Activated CD8-positive, alpha-beta memory T cell treated with anti-CD3 and anti-CD28 coated beads for 36 hours (primary cell): ENCODE measurements at regions not wholly inside any gene's neighbourhood (a gene's known extent, or its start where the extent isn't known, plus 50 kb on each side); places are given as distances from the start of the nearest gene placed in this dataset.

ENCODE experiments used
- CTCF ChIA-PET: fragments of 350-600 bp; sonication (Branson Sonifier 250); formaldehyde crosslinking; loops from one replicate; lab custom pipeline; 2021; ENCODE audit warnings: antibody characterized with exemption; lab: Charles Lee
- POLR2A ChIA-PET: fragments of 350-600 bp; sonication (Branson Sonifier 250); formaldehyde crosslinking; loops from one replicate; lab custom pipeline; 2021; ENCODE audit warnings: antibody characterized with exemption; lab: Charles Lee

- ChIA-PET POLR2A (no interaction called here), CTCF (no interaction called here)
These were observed 699.1 kb downstream of the MCTP2 start for GRCh38 chr15:94930441-94930840.

- ChIA-PET CTCF (no interaction called here), POLR2A (no interaction called here)
These were observed 699.6 kb downstream of the MCTP2 start for GRCh38 chr15:94930960-94931359.

DNA sequence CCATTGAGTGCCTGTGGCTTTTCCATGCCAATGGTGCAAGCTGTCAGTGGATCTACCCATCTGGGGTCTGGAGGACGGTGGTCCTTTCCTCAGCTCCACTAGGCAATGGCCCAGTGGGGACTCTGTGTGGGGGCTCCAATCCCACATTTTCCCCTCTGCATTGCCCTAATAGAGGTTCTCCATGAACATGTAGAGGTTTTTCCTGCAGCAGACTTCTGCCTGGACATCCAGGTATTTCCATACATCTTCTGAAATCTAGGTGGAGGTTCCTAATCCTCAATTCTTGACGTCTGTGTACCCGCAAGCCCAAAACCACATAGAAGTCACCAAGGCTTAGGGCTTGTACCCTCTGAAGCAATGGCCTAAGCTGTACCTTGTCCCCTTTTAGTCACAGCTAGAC is 703.1 kb downstream of the MCTP2 start:
- CTCF ChIA-PET: no interaction called here
- POLR2A ChIA-PET: no interaction called here

GRCh38 chr15:94937242-94937641 is 705.9 kb downstream of the MCTP2 start:
- ChIA-PET POLR2A (no interaction called here), CTCF (no interaction called here)

GRCh38 chr15:94943888-94944287 is 712.5 kb downstream of the MCTP2 start:
- ChIA-PET CTCF (no interaction called here), POLR2A (no interaction called here)

DNA sequence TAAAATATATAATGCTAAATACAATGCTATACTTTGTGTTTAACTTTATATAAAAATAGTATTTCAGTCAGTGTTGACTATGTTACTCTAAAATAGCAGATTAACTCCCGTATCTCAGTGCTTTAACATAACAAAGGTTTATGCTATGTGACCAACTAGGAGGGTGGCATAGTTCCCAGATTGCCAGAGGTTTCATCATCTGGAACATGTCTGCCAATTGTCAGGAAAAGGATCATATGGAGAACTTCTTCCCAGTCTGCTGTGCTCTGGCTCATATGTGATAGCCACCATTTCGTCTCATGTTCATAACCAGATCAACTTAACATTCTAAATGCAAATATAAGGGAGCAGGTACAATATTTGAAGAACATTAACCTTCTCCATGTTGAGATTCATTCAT is 720.2 kb downstream of the MCTP2 start:
- POLR2A ChIA-PET: no interaction called here

GRCh38 chr15:94963953-94964352 is 732.6 kb downstream of the MCTP2 start:
- ChIA-PET POLR2A (no interaction called here), CTCF (no interaction called here)

More for the DNA sequence above, 720.2 kb downstream of the MCTP2 start:
- CTCF ChIA-PET: no interaction called here

GRCh38 chr15:94965593-94965992 is 734.2 kb downstream of the MCTP2 start:
- CTCF ChIA-PET: no interaction called here

GRCh38 chr15:94968133-94968532 is 736.8 kb downstream of the MCTP2 start:
- ChIA-PET CTCF (no interaction called here), POLR2A (no interaction called here)

More at GRCh38 chr15:94965593-94965992, 734.2 kb downstream of the MCTP2 start:
- POLR2A ChIA-PET: no interaction called here

DNA sequence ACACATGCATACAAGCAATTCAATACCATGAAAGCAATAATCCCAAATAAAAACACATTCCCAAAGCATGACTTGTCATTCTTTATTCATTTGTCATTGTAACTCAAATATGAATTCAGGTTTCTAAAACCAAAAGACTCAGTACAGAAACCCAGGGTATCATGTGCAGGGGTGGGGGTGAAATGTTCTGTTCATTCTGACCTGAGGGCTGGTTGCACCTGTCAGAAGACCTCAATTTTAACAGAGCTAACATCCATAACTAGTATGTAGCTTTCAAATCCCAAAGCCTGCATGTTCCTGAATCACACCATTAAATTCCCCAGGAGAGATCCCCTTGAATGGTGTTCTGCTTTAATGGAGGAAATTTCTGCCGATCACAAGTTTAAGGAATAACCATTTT is 738.7 kb downstream of the MCTP2 start:
- CTCF ChIA-PET: no interaction called here
- POLR2A ChIA-PET: no interaction called here

DNA sequence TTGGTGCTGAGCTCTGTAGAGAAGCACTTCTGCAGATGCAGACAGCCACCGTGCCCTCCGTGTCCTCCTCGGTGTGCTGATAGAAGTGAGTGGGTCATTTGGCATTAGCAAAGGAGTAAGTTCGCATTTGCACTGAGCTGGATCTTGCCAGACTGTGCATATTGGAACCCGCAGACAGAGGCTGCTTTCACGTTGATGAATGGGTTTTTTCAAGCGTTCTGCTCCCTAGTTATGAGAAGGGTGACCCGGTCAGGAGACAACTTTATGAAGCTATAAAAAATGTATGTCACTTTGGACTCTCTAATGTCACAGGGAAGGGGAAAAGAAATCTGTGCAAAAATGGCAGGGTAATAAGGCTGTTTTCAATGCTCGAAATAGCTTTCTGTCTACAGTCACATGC is 739.4 kb downstream of the MCTP2 start:
- CTCF ChIA-PET: no interaction called here
- POLR2A ChIA-PET: no interaction called here

- POLR2A ChIA-PET: no interaction called here
- CTCF ChIA-PET: no interaction called here
These were observed 741.0 kb downstream of the MCTP2 start for GRCh38 chr15:94972314-94972713.

- CTCF ChIA-PET: no interaction called here
These were observed 755.7 kb downstream of the MCTP2 start for GRCh38 chr15:94987085-94987484.

GRCh38 chr15:94991718-94992117 is 760.4 kb downstream of the MCTP2 start:
- ChIA-PET POLR2A (no interaction called here), CTCF (no interaction called here)

More at GRCh38 chr15:94987085-94987484, 755.7 kb downstream of the MCTP2 start:
- POLR2A ChIA-PET: no interaction called here

DNA sequence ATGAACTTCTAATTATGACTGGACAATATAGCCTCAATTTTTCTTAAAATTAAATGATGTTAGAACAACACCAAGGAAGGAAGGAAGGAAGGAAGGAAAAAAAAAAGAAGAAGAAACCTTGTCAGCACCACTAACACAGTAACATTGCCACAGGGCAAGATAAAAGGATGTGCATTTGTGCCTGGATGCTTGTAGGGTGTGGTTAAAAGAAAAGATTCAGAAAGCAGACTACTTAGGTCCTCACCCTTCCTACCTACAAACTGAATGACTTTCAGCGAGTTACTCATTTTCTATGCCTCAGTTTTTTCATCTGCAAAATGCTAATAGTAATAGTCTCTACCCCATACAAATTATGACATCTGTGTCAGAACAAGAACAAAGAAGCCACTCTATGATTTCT is 778.3 kb downstream of the MCTP2 start:
- POLR2A ChIA-PET: no interaction called here
- CTCF ChIA-PET: interaction anchor here (0.6 kb wide), 1 partner anchor 18 kb away, joined by 4 read pairs; no protein-coding TSS in a partner anchor

GRCh38 chr15:95013381-95013780 is 782.0 kb downstream of the MCTP2 start:
- POLR2A ChIA-PET: no interaction called here
- CTCF ChIA-PET: no interaction called here

- CTCF ChIA-PET: no interaction called here
- POLR2A ChIA-PET: no interaction called here
These were observed 785.3 kb downstream of the MCTP2 start for GRCh38 chr15:95016511-95017229.

GRCh38 chr15:95017666-95018328 is 786.4 kb downstream of the MCTP2 start:
- ChIA-PET POLR2A (no interaction called here), CTCF (no interaction called here)

DNA sequence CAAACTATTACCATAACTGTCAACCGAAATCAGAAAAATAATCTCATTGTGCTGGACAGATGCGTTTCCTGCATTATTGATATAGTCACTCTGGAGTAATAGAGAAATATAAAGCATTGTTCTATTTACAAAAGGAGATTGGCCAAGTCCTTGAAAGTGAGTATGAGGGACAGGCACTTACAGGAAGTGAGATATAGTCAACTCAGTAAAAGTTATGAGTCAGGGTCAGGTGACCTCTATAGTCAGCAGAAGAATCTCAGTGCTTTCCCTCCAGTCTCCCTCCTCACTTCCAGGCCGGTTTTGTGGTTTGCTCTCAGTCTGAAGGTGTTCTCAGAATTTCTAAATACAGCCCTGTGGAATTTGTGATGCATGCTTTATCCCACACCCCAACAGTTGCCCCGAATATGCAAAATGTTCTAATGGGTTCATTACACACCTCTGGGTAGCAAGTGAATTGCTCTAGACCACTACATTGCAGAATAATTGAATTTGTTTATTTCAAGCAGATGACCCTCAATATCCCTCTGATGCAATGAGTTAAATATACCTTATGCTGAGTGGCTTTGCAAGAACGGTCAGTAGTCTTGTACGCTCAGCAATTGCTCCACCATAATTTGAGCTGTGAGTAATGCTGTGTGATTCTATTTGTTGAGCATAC is 787.7 kb downstream of the MCTP2 start:
- POLR2A ChIA-PET: no interaction called here
- CTCF ChIA-PET: no interaction called here

DNA sequence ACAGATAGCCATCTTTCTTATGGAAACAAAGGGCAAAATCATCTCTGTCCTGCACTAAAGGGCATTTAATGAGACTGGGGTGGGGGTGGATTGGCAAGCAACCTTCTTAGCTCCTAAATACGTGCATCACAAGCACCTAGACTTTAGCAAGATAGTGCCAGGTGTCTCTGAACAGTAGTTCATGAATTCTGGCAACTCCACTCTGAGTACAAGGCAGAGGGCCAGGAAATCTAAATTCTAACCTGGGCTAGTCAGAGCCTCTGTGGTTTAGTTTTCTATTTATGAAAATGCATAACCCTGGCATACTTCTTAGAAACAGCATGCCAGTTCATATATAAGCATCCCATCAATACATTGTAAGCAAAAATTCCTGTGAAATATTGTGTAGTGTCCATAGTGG is 788.5 kb downstream of the MCTP2 start:
- POLR2A ChIA-PET: no interaction called here
- CTCF ChIA-PET: no interaction called here

- CTCF ChIA-PET: no interaction called here
These were observed 790.5 kb downstream of the MCTP2 start for GRCh38 chr15:95021816-95022215.

More at GRCh38 chr15:95021816-95022215, 790.5 kb downstream of the MCTP2 start:
- POLR2A ChIA-PET: no interaction called here
